ENCODE measurements at regions not wholly inside any gene's neighbourhood (a gene's known extent, or its start where the extent isn't known, plus 50 kb on each side); places are given as distances from the start of the nearest gene placed in this dataset.

DNA sequence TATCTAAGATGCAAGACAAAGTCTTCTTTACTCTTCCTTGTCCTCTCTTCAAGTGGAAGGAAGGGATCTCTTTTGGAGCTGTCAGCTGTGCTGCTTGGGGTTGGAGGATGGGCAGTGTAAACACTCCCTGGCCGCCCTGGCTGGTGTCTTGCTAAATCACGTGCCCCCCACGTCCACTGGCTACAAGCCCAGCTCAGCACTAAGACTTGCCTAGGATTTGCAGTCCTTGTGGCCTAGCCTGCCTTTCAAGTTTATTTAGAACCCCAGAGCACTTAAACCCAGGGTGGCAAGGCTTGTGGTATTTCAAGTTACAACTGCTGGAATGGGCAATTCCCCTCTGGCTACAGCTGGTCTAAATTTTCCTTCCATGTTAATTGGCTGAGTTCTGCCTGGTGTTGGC is 272.4 kb upstream of the MYO3A start:
- no peak for ATAC-seq
- TF ChIP-seq, protein P1, sequence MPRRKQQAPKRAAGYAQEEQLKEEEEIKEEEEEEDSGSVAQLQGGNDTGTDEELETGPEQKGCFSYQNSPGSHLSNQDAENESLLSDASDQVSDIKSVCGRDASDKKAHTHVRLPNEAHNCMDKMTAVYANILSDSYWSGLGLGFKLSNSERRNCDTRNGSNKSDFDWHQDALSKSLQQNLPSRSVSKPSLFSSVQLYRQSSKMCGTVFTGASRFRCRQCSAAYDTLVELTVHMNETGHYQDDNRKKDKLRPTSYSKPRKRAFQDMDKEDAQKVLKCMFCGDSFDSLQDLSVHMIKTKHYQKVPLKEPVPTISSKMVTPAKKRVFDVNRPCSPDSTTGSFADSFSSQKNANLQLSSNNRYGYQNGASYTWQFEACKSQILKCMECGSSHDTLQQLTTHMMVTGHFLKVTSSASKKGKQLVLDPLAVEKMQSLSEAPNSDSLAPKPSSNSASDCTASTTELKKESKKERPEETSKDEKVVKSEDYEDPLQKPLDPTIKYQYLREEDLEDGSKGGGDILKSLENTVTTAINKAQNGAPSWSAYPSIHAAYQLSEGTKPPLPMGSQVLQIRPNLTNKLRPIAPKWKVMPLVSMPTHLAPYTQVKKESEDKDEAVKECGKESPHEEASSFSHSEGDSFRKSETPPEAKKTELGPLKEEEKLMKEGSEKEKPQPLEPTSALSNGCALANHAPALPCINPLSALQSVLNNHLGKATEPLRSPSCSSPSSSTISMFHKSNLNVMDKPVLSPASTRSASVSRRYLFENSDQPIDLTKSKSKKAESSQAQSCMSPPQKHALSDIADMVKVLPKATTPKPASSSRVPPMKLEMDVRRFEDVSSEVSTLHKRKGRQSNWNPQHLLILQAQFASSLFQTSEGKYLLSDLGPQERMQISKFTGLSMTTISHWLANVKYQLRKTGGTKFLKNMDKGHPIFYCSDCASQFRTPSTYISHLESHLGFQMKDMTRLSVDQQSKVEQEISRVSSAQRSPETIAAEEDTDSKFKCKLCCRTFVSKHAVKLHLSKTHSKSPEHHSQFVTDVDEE (CRISPR knock-in tag; IDR thresholded peaks at IDR 0.05) = no peak
- TF ChIP-seq ZNF565 (CRISPR knock-in tag; conservative IDR thresholded peaks at IDR 0.05; ENCODE audit: low read depth) (no peak), TOX (CRISPR knock-in tag; IDR thresholded peaks at IDR 0.05; ENCODE audit: borderline replicate concordance) (no peak), ZNF70 (CRISPR knock-in tag; IDR thresholded peaks at IDR 0.05) (no peak)

DNA sequence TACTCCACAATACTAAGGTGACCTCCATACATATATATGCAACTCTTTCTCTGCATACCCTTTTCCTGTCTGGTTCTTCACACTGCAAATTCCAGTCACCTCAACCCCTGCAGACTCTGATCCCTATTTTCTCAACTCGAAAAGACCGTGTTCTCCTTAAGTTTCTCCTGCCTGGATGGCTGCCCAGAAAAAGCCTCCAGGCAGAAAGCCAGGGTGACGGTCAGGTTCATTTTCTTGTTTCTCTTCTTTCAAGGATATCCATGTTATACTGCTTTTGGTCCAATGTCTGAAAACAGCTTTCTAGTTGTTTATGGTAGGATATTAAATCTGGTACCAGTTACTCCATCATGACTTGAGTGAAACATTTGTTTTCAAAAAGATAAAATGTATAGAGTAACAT is 267.8 kb upstream of the MYO3A start:
- TF ChIP-seq, protein P2, sequence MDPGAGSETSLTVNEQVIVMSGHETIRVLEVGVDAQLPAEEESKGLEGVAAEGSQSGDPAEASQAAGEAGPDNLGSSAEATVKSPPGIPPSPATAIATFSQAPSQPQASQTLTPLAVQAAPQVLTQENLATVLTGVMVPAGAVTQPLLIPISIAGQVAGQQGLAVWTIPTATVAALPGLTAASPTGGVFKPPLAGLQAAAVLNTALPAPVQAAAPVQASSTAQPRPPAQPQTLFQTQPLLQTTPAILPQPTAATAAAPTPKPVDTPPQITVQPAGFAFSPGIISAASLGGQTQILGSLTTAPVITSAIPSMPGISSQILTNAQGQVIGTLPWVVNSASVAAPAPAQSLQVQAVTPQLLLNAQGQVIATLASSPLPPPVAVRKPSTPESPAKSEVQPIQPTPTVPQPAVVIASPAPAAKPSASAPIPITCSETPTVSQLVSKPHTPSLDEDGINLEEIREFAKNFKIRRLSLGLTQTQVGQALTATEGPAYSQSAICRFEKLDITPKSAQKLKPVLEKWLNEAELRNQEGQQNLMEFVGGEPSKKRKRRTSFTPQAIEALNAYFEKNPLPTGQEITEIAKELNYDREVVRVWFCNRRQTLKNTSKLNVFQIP (CRISPR knock-in tag; IDR thresholded peaks at IDR 0.05; ENCODE audit: borderline replicate concordance, low read depth) = no peak
- TF ChIP-seq ZNF8 (CRISPR knock-in tag; IDR thresholded peaks at IDR 0.05) = no peak
- TF ChIP-seq ZFP30 (CRISPR knock-in tag; IDR thresholded peaks at IDR 0.05) = no peak
- TF ChIP-seq TCF4 (CRISPR knock-in tag; IDR thresholded peaks at IDR 0.05; ENCODE audit: borderline replicate concordance) = no peak
- TF ChIP-seq OSR1 (CRISPR knock-in tag; IDR thresholded peaks at IDR 0.05) = no peak
- TF ChIP-seq, protein P3, sequence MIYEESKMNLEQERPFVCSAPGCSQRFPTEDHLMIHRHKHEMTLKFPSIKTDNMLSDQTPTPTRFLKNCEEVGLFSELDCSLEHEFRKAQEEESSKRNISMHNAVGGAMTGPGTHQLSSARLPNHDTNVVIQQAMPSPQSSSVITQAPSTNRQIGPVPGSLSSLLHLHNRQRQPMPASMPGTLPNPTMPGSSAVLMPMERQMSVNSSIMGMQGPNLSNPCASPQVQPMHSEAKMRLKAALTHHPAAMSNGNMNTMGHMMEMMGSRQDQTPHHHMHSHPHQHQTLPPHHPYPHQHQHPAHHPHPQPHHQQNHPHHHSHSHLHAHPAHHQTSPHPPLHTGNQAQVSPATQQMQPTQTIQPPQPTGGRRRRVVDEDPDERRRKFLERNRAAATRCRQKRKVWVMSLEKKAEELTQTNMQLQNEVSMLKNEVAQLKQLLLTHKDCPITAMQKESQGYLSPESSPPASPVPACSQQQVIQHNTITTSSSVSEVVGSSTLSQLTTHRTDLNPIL (CRISPR knock-in tag; IDR thresholded peaks at IDR 0.05; ENCODE audit: low read depth) = no peak
- TF ChIP-seq, protein P4, sequence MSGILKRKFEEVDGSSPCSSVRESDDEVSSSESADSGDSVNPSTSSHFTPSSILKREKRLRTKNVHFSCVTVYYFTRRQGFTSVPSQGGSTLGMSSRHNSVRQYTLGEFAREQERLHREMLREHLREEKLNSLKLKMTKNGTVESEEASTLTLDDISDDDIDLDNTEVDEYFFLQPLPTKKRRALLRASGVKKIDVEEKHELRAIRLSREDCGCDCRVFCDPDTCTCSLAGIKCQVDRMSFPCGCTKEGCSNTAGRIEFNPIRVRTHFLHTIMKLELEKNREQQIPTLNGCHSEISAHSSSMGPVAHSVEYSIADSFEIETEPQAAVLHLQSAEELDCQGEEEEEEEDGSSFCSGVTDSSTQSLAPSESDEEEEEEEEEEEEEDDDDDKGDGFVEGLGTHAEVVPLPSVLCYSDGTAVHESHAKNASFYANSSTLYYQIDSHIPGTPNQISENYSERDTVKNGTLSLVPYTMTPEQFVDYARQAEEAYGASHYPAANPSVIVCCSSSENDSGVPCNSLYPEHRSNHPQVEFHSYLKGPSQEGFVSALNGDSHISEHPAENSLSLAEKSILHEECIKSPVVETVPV (CRISPR knock-in tag; IDR thresholded peaks at IDR 0.05) = no peak
- TF ChIP-seq GLIS3 (CRISPR knock-in tag; IDR thresholded peaks at IDR 0.05) = no peak
- no peak for ATAC-seq

DNA sequence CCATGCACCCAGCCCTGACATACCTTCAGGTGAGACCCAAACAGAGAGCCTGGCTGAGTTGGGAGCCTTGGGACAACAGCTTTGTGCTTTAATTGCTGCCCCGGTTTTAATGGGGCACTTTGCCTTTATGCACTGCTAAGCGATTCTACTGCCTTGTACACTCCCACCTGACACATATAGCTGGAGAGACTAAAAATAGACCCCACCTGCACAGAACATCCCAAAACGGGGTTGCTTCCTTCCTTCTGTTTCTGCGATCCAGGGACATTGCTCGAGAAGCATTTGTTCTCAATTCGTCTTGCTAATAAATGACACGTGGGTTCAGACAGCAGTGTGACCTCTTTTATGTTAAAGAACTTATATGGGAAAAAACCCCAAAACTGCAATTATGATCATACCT is 258.8 kb upstream of the MYO3A start:
- TF ChIP-seq ARNTL (CRISPR knock-in tag; IDR thresholded peaks at IDR 0.05; ENCODE audit: borderline replicate concordance, low read depth) = no peak
- TF ChIP-seq, protein P2 (CRISPR knock-in tag; IDR thresholded peaks at IDR 0.05; ENCODE audit: borderline replicate concordance, low read depth) = no peak
- ATAC-seq = no peak

DNA sequence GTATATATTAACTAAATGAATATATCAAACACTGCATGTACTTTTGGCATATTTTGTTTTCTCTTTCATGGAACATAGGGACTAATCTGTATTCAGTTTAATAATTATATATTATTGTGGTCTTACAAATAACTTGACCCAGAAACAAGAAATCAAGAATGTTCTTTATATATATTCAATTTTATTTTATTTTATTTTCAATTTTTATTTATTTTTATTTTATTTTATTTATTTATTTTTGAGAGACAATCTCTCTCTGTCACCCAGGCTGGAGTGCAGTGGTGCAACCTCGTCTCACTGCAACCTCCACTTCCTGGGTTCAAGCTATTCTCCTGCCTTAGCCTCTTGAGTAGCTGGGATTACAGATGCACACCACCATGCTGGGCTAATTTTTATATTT is 258.4 kb upstream of the MYO3A start:
- ATAC-seq = no peak
- TF ChIP-seq, protein P1 (CRISPR knock-in tag; IDR thresholded peaks at IDR 0.05) = no peak
- TF ChIP-seq, protein P5, sequence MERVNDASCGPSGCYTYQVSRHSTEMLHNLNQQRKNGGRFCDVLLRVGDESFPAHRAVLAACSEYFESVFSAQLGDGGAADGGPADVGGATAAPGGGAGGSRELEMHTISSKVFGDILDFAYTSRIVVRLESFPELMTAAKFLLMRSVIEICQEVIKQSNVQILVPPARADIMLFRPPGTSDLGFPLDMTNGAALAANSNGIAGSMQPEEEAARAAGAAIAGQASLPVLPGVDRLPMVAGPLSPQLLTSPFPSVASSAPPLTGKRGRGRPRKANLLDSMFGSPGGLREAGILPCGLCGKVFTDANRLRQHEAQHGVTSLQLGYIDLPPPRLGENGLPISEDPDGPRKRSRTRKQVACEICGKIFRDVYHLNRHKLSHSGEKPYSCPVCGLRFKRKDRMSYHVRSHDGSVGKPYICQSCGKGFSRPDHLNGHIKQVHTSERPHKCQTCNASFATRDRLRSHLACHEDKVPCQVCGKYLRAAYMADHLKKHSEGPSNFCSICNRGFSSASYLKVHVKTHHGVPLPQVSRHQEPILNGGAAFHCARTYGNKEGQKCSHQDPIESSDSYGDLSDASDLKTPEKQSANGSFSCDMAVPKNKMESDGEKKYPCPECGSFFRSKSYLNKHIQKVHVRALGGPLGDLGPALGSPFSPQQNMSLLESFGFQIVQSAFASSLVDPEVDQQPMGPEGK (CRISPR knock-in tag; IDR thresholded peaks at IDR 0.05; ENCODE audit: borderline replicate concordance) = no peak
- TF ChIP-seq CSDC2 (CRISPR knock-in tag; IDR thresholded peaks at IDR 0.05) (no peak), ZFP30 (CRISPR knock-in tag; IDR thresholded peaks at IDR 0.05) (no peak), ZNF70 (CRISPR knock-in tag; IDR thresholded peaks at IDR 0.05) (no peak), ZNF565 (CRISPR knock-in tag; conservative IDR thresholded peaks at IDR 0.05; ENCODE audit: low read depth) (no peak), OSR1 (CRISPR knock-in tag; IDR thresholded peaks at IDR 0.05) (no peak)
- TF ChIP-seq, protein P4 (CRISPR knock-in tag; IDR thresholded peaks at IDR 0.05) = no peak
- TF ChIP-seq, protein P2 (CRISPR knock-in tag; IDR thresholded peaks at IDR 0.05; ENCODE audit: borderline replicate concordance, low read depth) = no peak

All from SK-N-SH treated with all-trans-retinoic acid at 6 μM for 48 hours (cell line).